Osteocyte (in vitro differentiated cells): ENCODE measurements at regions not wholly inside any gene's neighbourhood (a gene's known extent, or its start where the extent isn't known, plus 50 kb on each side); places are given as distances from the start of the nearest gene placed in this dataset.

ENCODE experiments used
- DNase-seq: peaks from one replicate; pipeline ENCODE4 v3.0.0; 2021; ENCODE audit warnings: mixed read lengths; ENCODE audit not compliant: unreplicated experiment; ENCODE audit errors: extremely low spot score
- H3K27ac Mint-ChIP-seq: one replicate; pipeline ENCODE4 v1.8.0; 2021; ENCODE audit warnings: mild to moderate bottlenecking, mixed read lengths; ENCODE audit not compliant: unreplicated experiment
- H3K27me3 Mint-ChIP-seq: one replicate; pipeline ENCODE4 v1.8.0; 2021; ENCODE audit warnings: mixed read lengths; ENCODE audit not compliant: unreplicated experiment
- H3K36me3 Mint-ChIP-seq: one replicate; pipeline ENCODE4 v1.8.0; 2021; ENCODE audit warnings: mixed read lengths; ENCODE audit not compliant: unreplicated experiment
- H3K4me1 Mint-ChIP-seq: one replicate; pipeline ENCODE4 v1.8.0; 2021; ENCODE audit warnings: mixed read lengths; ENCODE audit not compliant: unreplicated experiment
- H3K4me3 Mint-ChIP-seq: one replicate; pipeline ENCODE4 v1.8.0; 2021; ENCODE audit warnings: mild to moderate bottlenecking, moderate library complexity, mixed read lengths; ENCODE audit not compliant: unreplicated experiment
- H3K9me3 Mint-ChIP-seq: one replicate; pipeline ENCODE4 v1.8.0; 2021; ENCODE audit warnings: mixed read lengths; ENCODE audit not compliant: unreplicated experiment
- CTCF ChIP-seq: fragments of 200-600 bp; sonication (generic); IDR thresholded peaks from 2 replicates; pipeline ENCODE4 v1.5.0; 2021; ENCODE audit warnings: antibody characterized with exemption, mild to moderate bottlenecking, moderate library complexity

GRCh38 chr13:26838821-26839220 lies 78.2 kb upstream of the GPR12 start:
- Mint-ChIP-seq H3K4me1 (no peaks in the 10 kb centered on the region), H3K36me3 (no peaks in the 10 kb centered on the region), H3K27ac (no peak overlapping the region), H3K27me3 (peaks cover 9% of the 10 kb centered on the region), H3K9me3 (no peaks in the 10 kb centered on the region), H3K4me3 (no peak overlapping the region)
- TF ChIP-seq CTCF = no peak
- no peak for DNase-seq

GRCh38 chr13:26837997-26838396 lies 77.4 kb upstream of the GPR12 start:
- Mint-ChIP-seq H3K27ac (no peak overlapping the region), H3K9me3 (no peaks in the 10 kb centered on the region), H3K36me3 (no peaks in the 10 kb centered on the region), H3K4me3 (no peak overlapping the region), H3K27me3 (peaks cover 12% of the 10 kb centered on the region), H3K4me1 (no peaks in the 10 kb centered on the region)
- TF ChIP-seq CTCF = no peak
- DNase-seq = no peak

GRCh38 chr13:26837102-26837501 lies 76.5 kb upstream of the GPR12 start:
- Mint-ChIP-seq H3K27me3 (peaks cover 12% of the 10 kb centered on the region), H3K27ac (no peak overlapping the region), H3K4me3 (no peak overlapping the region), H3K36me3 (no peaks in the 10 kb centered on the region), H3K4me1 (no peaks in the 10 kb centered on the region), H3K9me3 (no peaks in the 10 kb centered on the region)
- TF ChIP-seq CTCF = no peak
- DNase-seq = no peak

GRCh38 chr13:26836626-26837025 lies 76.0 kb upstream of the GPR12 start:
- Mint-ChIP-seq H3K4me1 (no peaks in the 10 kb centered on the region), H3K9me3 (no peaks in the 10 kb centered on the region), H3K4me3 (no peak overlapping the region), H3K36me3 (no peaks in the 10 kb centered on the region), H3K27ac (no peak overlapping the region), H3K27me3 (peaks cover 12% of the 10 kb centered on the region)
- no peak for DNase-seq
- no peak for TF ChIP-seq CTCF

- H3K36me3 Mint-ChIP-seq = no peaks in the 10 kb centered on the region
- H3K4me3 Mint-ChIP-seq = no peak overlapping the region
- H3K27me3 Mint-ChIP-seq = peaks cover 12% of the 10 kb centered on the region
- TF ChIP-seq CTCF = no peak
- no peaks in the 10 kb centered on the region for H3K9me3 Mint-ChIP-seq
- no peak for DNase-seq
- H3K4me1 Mint-ChIP-seq = no peaks in the 10 kb centered on the region
- no peak overlapping the region for H3K27ac Mint-ChIP-seq
These were observed 74.1 kb upstream of the GPR12 start for GRCh38 chr13:26834646-26835045.
